Fibroblast of lung (primary cell): ENCODE measurements at regions not wholly inside any gene's neighbourhood (a gene's known extent, or its start where the extent isn't known, plus 50 kb on each side); places are given as distances from the start of the nearest gene placed in this dataset.
"Not testable (repeated sequence)": the region's sequence is repeated elsewhere in the genome, so short reads cannot be mapped to it uniquely, and the experiment has no call there.

Experiments
- EZH2 ChIP-seq: IDR thresholded peaks from 2 replicates; pipeline ENCODE4 v1.5.1; 2012; ENCODE audit warnings: low read length, control low read depth, mild to moderate bottlenecking; ENCODE audit errors: missing control alignments
- TF ChIP-seq, protein P1 (sequence below), 2 donors: IDR thresholded peaks in 1 of 2; conservative IDR thresholded peaks in 1 of 2; 1 replicate in 1 of 2; 2 replicates in 1 of 2; pipeline ENCODE4 v1.5.1; 2011 to 2012; ENCODE audit warnings: low read length in 2 of 2, control low read depth in 1 of 2, inconsistent platforms in 1 of 2, low read depth in 1 of 2, mild to moderate bottlenecking in 1 of 2

- TF ChIP-seq, protein P1, sequence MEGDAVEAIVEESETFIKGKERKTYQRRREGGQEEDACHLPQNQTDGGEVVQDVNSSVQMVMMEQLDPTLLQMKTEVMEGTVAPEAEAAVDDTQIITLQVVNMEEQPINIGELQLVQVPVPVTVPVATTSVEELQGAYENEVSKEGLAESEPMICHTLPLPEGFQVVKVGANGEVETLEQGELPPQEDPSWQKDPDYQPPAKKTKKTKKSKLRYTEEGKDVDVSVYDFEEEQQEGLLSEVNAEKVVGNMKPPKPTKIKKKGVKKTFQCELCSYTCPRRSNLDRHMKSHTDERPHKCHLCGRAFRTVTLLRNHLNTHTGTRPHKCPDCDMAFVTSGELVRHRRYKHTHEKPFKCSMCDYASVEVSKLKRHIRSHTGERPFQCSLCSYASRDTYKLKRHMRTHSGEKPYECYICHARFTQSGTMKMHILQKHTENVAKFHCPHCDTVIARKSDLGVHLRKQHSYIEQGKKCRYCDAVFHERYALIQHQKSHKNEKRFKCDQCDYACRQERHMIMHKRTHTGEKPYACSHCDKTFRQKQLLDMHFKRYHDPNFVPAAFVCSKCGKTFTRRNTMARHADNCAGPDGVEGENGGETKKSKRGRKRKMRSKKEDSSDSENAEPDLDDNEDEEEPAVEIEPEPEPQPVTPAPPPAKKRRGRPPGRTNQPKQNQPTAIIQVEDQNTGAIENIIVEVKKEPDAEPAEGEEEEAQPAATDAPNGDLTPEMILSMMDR (conservative IDR thresholded peaks at IDR 0.05 in 1 of 2, IDR thresholded peaks at IDR 0.05 in 1 of 2; ENCODE audit: low read depth in 1 of 2, low read length in 2 of 2), result not testable (repeated sequence)
- TF ChIP-seq EZH2, result not testable (repeated sequence)
Observed at GRCh38 chr3:165498742-165499141, 302.6 kb upstream of the SLITRK3 start.
